ENCODE measurements at regions not wholly inside any gene's neighbourhood (a gene's known extent, or its start where the extent isn't known, plus 50 kb on each side); places are given as distances from the start of the nearest gene placed in this dataset.
"Not testable (repeated sequence)": the region's sequence is repeated elsewhere in the genome, so short reads cannot be mapped to it uniquely, and the experiment has no call there.

DNA sequence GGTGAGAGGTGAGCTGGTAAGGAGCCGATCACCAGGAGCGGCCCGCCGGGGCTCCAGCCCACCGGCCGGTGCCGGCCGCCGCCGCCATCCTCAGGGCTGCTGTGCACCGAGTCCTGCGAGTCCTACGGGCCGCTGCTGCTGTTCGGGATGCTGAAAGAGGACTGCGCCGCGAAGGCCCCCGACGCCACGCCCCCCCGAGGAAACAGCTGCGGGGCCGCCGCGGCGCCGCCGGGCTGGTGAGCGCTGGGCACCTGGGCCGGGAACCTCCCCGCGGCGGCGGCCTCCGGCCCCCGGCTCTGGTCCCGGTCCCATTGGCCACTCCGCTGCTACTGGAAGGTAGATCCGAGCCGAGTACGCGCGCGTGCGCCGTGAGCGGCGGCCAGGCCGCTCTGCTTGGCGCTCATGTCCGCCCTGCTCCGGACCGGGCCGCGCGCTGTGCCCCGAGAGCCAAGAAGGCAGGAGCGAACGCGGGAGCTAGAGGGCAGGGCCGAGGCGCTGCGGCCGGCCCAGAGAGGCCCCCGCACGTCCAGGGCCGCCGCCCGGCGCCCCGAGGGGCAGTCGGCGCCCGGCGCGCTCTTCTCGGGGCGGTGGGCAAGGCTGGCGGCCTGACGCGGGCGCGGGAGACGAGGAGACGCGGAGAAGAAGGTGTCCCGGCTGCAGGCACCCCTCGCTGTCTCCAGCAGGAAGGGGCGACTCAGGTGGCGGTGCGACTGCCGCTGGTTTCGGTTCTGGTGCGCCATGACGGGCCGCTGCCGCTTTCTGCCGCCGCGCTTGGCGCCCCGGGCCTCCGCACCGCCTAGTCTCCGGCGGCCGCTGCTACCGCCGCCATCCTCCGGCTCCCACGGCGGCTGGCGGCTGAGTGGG lies 121.3 kb upstream of the WIPF3 start:
- ChIA-PET POLR2A (no interaction called here), CTCF (no interaction called here)
- DNase-seq (peak; percentile 62), ATAC-seq (peak; percentile 86)
- no peaks in the 10 kb centered on the region for H3K36me3 Mint-ChIP-seq (ENCODE audit: low read depth)
- H3K27ac Mint-ChIP-seq, result no peak overlapping the region
- H3K4me3 Mint-ChIP-seq, result peak overlapping the region; percentile 81
- H3K9me3 Mint-ChIP-seq (ENCODE audit: insufficient read depth), result no peaks in the 10 kb centered on the region
- peaks cover 29% of the 10 kb centered on the region for H3K27me3 Mint-ChIP-seq (ENCODE audit: low read depth)
- peaks cover 11% of the 10 kb centered on the region for H3K4me1 Mint-ChIP-seq (ENCODE audit: low read depth)

DNA sequence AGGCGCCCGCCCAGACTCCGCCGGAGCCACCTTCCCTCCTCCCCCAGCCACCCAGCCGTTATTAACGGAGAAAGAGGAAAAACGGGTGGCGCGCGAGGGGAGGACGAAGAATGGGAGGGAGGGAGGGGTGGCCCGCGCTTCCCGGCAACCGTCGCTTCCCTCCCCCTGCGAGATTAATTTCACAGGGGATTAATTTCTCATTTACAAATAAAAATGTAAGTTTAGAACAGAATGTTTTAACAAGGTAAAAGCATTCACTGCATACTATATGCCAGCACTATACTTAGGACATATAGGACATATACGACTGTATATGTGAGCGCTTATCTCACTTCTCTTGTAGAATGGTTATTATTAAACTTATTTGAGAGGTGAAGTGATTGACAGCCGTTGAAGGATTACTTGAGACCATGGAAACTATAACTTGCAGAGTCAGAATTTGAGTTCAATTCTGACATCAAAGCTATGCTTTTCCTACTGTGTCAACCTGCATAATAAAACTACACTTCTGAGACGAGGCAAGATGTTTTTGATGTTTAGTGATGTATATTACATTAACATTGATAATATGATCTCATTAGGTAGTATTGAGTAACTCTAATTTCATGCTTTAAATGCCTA lies 120.5 kb upstream of the WIPF3 start:
- H3K9me3 Mint-ChIP-seq (ENCODE audit: insufficient read depth); CTCF ChIA-PET; DNase-seq; H3K36me3 Mint-ChIP-seq (ENCODE audit: low read depth); POLR2A ChIA-PET; H3K27ac Mint-ChIP-seq: not testable (repeated sequence)
- H3K4me1 Mint-ChIP-seq (ENCODE audit: low read depth), result peaks cover 11% of the 10 kb centered on the region
- peak overlapping the region; percentile 63 for H3K4me3 Mint-ChIP-seq
- ATAC-seq, result peak; percentile 20
- peaks cover 29% of the 10 kb centered on the region for H3K27me3 Mint-ChIP-seq (ENCODE audit: low read depth)

DNA sequence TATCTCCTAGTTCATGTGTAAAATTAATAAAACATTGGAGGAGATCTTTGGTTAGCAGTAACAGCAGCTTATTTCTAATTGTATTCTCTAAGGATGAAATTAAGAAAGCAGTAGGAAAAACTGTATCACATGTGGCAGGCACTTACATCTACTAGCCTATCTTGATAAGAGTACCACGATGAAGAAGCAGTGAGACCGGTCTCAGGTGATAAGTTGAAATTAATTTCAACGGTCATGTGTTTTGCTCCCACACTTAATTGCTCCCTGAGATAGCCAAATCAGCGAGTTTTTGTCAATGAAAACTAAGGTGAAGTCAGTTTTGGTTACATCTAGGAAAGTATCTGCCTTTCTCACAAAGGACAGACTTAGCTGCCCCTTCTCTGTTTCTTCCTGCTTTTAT lies 115.8 kb upstream of the WIPF3 start:
- POLR2A ChIA-PET; H3K9me3 Mint-ChIP-seq (ENCODE audit: insufficient read depth); H3K27ac Mint-ChIP-seq; H3K4me3 Mint-ChIP-seq; ATAC-seq; DNase-seq; H3K4me1 Mint-ChIP-seq (ENCODE audit: low read depth); H3K36me3 Mint-ChIP-seq (ENCODE audit: low read depth); CTCF ChIA-PET: not testable (repeated sequence)
- H3K27me3 Mint-ChIP-seq (ENCODE audit: low read depth), result peaks cover 24% of the 10 kb centered on the region

DNA sequence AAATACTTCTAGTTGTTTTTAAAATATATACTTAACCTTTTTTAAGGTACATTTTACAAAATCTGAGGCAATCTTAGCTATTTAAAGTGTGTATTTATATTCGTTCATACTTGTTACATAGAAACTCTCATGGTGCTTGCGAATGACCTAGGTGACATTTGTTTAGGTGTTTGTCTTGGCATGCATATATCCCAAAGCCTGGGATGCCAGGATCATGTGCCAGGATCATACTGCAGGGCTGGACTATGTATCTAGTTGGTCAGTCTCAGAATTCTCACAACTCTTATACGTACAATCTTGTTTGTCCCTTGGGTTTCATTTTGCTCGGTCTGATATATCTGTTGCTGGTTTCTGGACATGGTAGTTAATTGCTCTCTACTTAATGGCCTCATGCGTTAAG lies 109.9 kb upstream of the WIPF3 start:
- DNase-seq; H3K27me3 Mint-ChIP-seq (ENCODE audit: low read depth); ATAC-seq; H3K9me3 Mint-ChIP-seq (ENCODE audit: insufficient read depth); CTCF ChIA-PET; H3K27ac Mint-ChIP-seq; H3K4me3 Mint-ChIP-seq; POLR2A ChIA-PET; H3K4me1 Mint-ChIP-seq (ENCODE audit: low read depth); H3K36me3 Mint-ChIP-seq (ENCODE audit: low read depth): not testable (repeated sequence)

DNA sequence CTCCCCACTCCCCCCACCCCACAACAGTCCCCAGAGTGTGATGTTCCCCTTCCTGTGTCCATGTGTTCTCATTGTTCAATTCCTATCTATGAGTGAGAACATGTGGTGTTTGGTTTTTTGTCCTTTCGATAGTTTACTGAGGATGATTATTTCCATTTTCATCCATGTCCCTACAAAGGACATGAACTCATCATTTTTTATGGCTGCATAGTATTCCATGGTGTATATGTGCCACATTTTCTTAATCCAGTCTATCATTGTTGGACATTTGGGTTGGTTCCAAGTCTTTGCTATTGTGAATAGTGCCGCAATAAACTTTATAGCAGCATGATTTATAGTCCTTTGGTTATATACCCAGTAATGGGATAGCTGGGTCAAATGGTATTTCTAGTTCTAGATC lies 106.6 kb upstream of the WIPF3 start:
- H3K36me3 Mint-ChIP-seq (ENCODE audit: low read depth); H3K4me1 Mint-ChIP-seq (ENCODE audit: low read depth); ATAC-seq; POLR2A ChIA-PET; H3K27me3 Mint-ChIP-seq (ENCODE audit: low read depth); H3K9me3 Mint-ChIP-seq (ENCODE audit: insufficient read depth); DNase-seq; CTCF ChIA-PET; H3K27ac Mint-ChIP-seq; H3K4me3 Mint-ChIP-seq: not testable (repeated sequence)

DNA sequence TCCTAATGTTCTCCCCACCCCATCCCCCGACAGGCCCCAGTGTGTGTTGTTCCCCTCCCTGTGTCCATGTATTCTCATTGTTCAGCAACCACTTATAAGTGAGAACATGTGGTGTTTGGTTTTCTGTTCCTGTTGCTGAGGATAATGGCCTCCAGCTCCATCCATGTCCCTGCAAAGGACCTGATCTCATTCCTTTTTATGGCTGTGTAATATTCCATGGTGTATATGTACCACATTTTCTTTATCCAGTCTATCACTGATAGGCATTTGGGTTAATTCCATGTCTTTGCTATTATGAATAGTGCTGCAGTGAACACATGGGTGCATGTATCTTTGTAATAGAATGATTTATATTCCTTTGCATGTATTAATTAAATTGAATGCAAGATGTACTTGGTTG lies 104.8 kb upstream of the WIPF3 start:
- H3K27ac Mint-ChIP-seq; CTCF ChIA-PET; DNase-seq; H3K36me3 Mint-ChIP-seq (ENCODE audit: low read depth); ATAC-seq; H3K4me1 Mint-ChIP-seq (ENCODE audit: low read depth); H3K9me3 Mint-ChIP-seq (ENCODE audit: insufficient read depth); H3K4me3 Mint-ChIP-seq; POLR2A ChIA-PET; H3K27me3 Mint-ChIP-seq (ENCODE audit: low read depth): not testable (repeated sequence)

DNA sequence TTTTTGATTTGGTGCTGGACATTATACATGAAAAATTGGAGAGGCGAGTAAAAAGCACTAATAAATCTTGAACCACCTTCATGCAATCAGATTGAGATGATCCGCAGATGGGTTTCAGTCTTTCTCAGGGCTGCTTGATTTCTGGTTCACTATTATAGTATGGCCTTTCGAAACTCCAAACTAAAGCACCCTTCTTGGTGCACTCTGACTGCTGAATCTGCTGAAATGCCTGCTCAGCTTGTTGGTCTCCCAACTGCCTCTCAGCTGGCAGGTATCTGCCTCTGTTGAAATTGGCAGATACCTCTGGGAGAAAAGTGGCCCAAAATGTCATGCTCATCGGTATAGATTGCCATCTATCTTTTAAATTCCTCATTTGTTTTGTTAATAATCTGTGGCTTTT lies 102.5 kb upstream of the WIPF3 start:
- not testable (repeated sequence) for ATAC-seq, H3K4me3 Mint-ChIP-seq, H3K27ac Mint-ChIP-seq

DNA sequence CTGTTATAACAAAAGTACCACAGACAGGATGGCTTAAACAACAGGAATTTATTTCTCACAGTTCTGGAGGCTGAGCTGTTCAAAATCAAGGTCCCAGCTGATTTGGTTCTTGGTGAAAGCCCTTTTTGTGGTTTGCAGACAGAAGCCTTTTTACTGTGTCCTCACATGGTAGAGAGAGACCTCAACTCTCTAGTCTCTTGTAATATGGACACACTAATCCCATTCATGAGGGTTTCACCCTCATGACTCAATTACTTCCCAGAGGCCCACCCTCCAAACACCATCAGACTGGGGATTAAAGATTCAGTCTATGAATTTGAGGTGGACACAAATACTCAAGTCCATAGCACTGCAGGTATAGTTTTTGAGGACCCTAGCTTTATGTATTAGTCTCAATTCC lies 97.3 kb upstream of the WIPF3 start:
- H3K4me1 Mint-ChIP-seq (ENCODE audit: low read depth); ATAC-seq; DNase-seq; POLR2A ChIA-PET; H3K36me3 Mint-ChIP-seq (ENCODE audit: low read depth); H3K9me3 Mint-ChIP-seq (ENCODE audit: insufficient read depth); H3K27ac Mint-ChIP-seq; CTCF ChIA-PET; H3K4me3 Mint-ChIP-seq: not testable (repeated sequence)
- peaks cover 12% of the 10 kb centered on the region for H3K27me3 Mint-ChIP-seq (ENCODE audit: low read depth)

More for the DNA sequence above, 102.5 kb upstream of the WIPF3 start:
- H3K9me3 Mint-ChIP-seq (ENCODE audit: insufficient read depth); H3K36me3 Mint-ChIP-seq (ENCODE audit: low read depth); H3K4me1 Mint-ChIP-seq (ENCODE audit: low read depth); CTCF ChIA-PET; POLR2A ChIA-PET; DNase-seq; H3K27me3 Mint-ChIP-seq (ENCODE audit: low read depth): not testable (repeated sequence)

DNA sequence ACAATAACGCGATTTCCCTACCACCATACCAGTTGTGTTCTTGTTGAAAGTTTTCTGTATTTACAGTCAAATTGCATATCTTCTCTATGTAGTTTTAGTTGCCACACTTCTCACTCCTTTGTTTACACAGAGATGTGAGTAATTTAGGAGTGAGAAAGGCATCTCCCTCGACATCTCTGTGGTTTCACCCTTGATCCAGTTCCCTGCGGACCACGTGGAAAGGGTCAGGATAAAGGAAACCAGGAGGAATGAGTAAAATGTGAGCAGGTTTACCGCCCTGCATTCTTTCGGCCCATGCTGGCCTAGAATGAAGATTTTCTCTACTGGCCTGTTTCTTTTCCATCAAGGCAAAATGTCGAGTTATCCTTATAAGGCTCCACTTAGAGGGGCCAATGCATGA lies 83.2 kb upstream of the WIPF3 start:
- POLR2A ChIA-PET; DNase-seq; H3K27ac Mint-ChIP-seq; ATAC-seq; H3K36me3 Mint-ChIP-seq (ENCODE audit: low read depth); CTCF ChIA-PET; H3K4me3 Mint-ChIP-seq; H3K9me3 Mint-ChIP-seq (ENCODE audit: insufficient read depth); H3K4me1 Mint-ChIP-seq (ENCODE audit: low read depth): not testable (repeated sequence)
- H3K27me3 Mint-ChIP-seq (ENCODE audit: low read depth), result peaks cover 23% of the 10 kb centered on the region

DNA sequence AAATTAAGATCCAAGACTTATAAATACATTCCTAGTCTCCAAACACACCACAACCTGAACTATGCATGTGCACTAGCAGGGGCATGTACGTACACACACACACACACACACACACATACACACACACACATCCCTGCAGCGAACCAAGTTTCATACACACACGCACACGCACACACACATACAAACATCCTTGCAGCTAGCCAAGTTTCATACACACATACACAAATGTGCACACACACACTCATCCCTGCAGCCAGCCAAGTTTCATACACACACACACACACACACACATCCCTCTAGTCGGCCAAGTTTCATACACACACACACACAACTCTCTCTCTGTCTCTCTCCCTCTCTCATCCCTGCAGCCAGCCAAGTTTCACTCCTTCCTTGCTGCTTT lies 82.7 kb upstream of the WIPF3 start:
- Mint-ChIP-seq H3K9me3 (ENCODE audit: insufficient read depth) (no peaks in the 10 kb centered on the region), H3K27ac (no peak overlapping the region), H3K27me3 (ENCODE audit: low read depth) (peaks cover 23% of the 10 kb centered on the region), H3K4me3 (no peak overlapping the region), H3K4me1 (ENCODE audit: low read depth) (no peaks in the 10 kb centered on the region), H3K36me3 (ENCODE audit: low read depth) (no peaks in the 10 kb centered on the region)
- ChIA-PET POLR2A (no interaction called here), CTCF (no interaction called here)
- no peak for ATAC-seq
- no peak for DNase-seq

DNA sequence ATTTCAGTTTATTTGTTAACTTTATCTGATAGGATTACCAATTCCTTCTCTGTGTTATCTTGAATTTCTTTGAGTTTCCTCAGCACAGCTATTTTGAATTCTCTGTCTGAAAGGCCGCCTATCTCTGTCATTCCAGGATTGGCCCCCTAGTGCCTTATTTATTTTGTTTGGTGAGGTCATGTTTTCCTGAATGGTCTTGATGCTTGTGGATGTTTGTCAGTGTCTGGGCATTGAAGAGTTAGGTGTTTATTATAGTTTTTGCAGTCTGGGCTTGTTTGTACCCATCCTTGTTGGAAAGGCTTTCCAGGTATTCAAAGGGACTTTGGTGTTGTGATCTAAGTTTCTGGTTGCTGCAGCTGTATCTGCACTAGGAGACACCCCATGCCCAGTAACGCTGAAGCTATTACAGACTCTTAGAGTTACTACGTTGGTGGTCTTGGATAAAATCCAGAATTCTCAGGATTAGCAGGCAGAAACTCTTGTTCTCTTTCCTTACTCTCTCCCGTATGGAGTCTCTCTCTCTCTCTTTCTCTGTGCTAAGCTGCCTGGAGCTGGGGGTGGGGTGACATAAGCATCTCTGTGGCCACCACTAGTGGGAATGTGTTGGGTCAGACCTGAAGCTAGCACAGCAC lies 76.7 kb upstream of the WIPF3 start:
- H3K4me3 Mint-ChIP-seq; H3K4me1 Mint-ChIP-seq (ENCODE audit: low read depth); POLR2A ChIA-PET; ATAC-seq; H3K9me3 Mint-ChIP-seq (ENCODE audit: insufficient read depth); H3K36me3 Mint-ChIP-seq (ENCODE audit: low read depth); DNase-seq; CTCF ChIA-PET; H3K27ac Mint-ChIP-seq: not testable (repeated sequence)
- H3K27me3 Mint-ChIP-seq (ENCODE audit: low read depth), result peaks cover 25% of the 10 kb centered on the region

DNA sequence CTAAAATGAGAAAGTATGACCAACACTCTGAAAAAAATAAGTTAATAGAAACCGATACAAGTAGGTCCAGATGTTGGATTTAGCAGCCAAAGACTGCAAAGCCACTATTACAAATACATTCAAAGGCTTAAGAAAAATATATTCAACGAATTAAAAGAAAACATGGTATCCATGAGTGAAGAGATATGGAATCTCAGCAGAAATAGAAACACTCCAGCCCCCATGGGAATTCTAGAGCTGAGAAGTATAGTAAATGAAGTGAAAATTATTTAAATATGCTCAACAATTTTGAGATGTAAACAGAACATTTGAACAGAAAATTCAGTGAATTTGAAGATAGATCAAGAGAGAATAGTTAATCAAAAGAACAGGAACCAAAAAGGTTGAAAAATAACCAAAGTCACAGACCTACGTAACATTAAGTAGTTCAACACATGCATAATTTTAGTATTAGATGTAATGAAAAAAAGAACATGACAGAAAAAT lies 72.0 kb upstream of the WIPF3 start:
- ATAC-seq (no peak), DNase-seq (no peak)
- ChIA-PET CTCF (no interaction called here), POLR2A (no interaction called here)
- H3K36me3 Mint-ChIP-seq (ENCODE audit: low read depth), result no peaks in the 10 kb centered on the region
- H3K9me3 Mint-ChIP-seq (ENCODE audit: insufficient read depth), result no peaks in the 10 kb centered on the region
- H3K27me3 Mint-ChIP-seq (ENCODE audit: low read depth), result peaks cover 21% of the 10 kb centered on the region
- H3K4me1 Mint-ChIP-seq (ENCODE audit: low read depth), result no peaks in the 10 kb centered on the region
- no peak overlapping the region for H3K4me3 Mint-ChIP-seq
- H3K27ac Mint-ChIP-seq, result no peak overlapping the region
